ENCODE measurements at regions not wholly inside any gene's neighbourhood (a gene's known extent, or its start where the extent isn't known, plus 50 kb on each side); places are given as distances from the start of the nearest gene placed in this dataset.

- Histone ChIP-seq H3K36me3 (ENCODE audit: low read depth) (no peaks in the 10 kb centered on the region), H3K9me3 (no peaks in the 10 kb centered on the region), H3K4me3 (no peak overlapping the region), H3K4me1 (ENCODE audit: low read depth) (no peaks in the 10 kb centered on the region)
- no peak for DNase-seq
- intact Hi-C loops (cut with DNase I, micrococcal nuclease), result no loop called here
- TF ChIP-seq CTCF (IDR thresholded peaks at IDR 0.05), result no peak
- ATAC-seq, result no peak
Observed at GRCh38 chr5:6039111-6039510, 339.2 kb downstream of the MED10 start.

GRCh38 chr5:6036006-6036405, 342.3 kb downstream of the MED10 start:
- Histone ChIP-seq H3K36me3 (ENCODE audit: low read depth) (no peaks in the 10 kb centered on the region), H3K4me3 (no peak overlapping the region), H3K9me3 (no peaks in the 10 kb centered on the region), H3K4me1 (ENCODE audit: low read depth) (no peaks in the 10 kb centered on the region)
- TF ChIP-seq CTCF (IDR thresholded peaks at IDR 0.05), result no peak
- DNase-seq, result no peak
- intact Hi-C loops (cut with DNase I, micrococcal nuclease), result no loop called here
- ATAC-seq, result no peak

DNA sequence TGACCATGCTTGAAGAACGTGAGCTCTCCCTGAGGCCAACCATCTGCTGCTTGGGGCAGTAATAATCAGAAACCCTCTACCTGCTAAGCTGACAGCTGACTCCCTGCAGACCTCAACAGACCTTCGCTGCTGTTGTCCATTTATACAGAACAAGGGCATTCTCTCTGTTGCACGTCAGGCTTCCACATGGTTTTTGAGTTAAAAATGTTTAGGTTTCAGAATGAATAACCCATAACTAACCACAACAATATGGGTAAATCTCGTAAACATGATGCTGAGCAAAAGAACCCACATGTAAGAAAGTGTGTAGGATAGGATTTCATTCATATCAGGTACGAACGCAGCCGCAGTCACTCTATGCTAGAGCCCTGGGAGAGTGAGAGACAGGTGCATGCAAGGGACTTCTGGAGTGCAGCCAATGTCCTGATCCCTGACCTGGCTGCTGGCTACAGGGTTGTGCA, 348.5 kb downstream of the MED10 start:
- ATAC-seq (no peak), DNase-seq (no peak)
- no peak overlapping the region for H3K4me3 ChIP-seq
- no peaks in the 10 kb centered on the region for H3K9me3 ChIP-seq
- no peak for TF ChIP-seq CTCF (IDR thresholded peaks at IDR 0.05)
- H3K36me3 ChIP-seq (ENCODE audit: low read depth), result no peaks in the 10 kb centered on the region
- no peaks in the 10 kb centered on the region for H3K4me1 ChIP-seq (ENCODE audit: low read depth)
- intact Hi-C loops (cut with DNase I, micrococcal nuclease), result no loop called here

DNA sequence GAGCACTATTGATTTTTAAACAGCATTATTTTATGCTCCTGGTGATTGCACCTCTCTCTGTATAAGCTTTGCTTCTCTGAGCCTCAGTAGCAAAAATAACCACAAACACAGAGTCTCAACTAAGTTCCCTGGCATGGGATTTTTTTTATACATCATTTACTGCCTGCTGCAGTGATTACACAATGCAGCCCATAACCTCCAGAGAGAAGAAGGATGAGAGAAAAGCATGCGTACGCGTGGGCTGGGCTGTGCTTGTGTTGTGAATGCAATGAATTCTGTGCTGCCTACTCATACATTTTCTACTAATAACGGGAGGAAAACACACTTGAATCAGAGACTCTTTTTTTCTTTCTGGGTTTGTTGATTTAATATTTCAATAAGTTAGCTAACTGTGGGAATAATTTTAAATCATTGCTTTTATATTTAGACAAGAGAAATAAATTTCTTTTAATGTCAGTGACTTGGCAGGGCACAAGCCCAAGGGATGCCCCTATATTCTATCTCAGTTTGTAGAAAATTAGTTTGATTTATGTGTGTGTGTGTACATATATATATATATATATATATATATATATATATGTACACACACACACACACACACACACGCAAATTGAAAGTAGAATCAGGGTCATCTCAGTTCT, 351.5 kb downstream of the MED10 start:
- ATAC-seq, result no peak
- TF ChIP-seq CTCF (IDR thresholded peaks at IDR 0.05), result no peak
- DNase-seq, result no peak

DNA sequence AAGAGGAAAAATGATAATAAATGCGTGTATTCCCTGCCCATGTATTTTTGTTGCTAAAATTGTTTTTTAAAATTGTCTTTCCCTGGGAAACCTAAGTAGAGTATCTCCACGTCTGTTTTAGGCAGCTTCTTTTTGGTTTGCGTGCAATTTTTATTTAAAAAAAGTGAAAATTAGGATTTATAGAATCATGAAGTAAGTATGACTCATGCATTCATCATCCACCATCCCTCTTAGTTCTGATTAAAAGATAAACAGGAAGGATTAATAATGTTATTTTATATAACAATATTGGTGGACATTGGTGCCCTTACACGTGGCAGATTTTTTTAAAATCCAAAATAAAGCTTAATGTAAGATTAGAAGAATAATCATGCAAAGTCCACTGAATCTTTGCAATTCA, 358.7 kb downstream of the MED10 start:
- no peak for TF ChIP-seq CTCF (IDR thresholded peaks at IDR 0.05)
- intact Hi-C loops (cut with DNase I, micrococcal nuclease), result no loop called here
- Histone ChIP-seq H3K9me3 (no peaks in the 10 kb centered on the region), H3K4me3 (no peak overlapping the region), H3K4me1 (ENCODE audit: low read depth) (no peaks in the 10 kb centered on the region), H3K36me3 (ENCODE audit: low read depth) (no peaks in the 10 kb centered on the region)
- no peak for ATAC-seq
- DNase-seq, result no peak

More for the DNA sequence above, 351.5 kb downstream of the MED10 start:
- intact Hi-C loops (cut with DNase I, micrococcal nuclease), result no loop called here
- no peaks in the 10 kb centered on the region for H3K4me1 ChIP-seq (ENCODE audit: low read depth)
- H3K36me3 ChIP-seq (ENCODE audit: low read depth), result no peaks in the 10 kb centered on the region
- H3K4me3 ChIP-seq, result no peak overlapping the region
- no peaks in the 10 kb centered on the region for H3K9me3 ChIP-seq

GRCh38 chr5:6013506-6013905, 364.8 kb downstream of the MED10 start:
- DNase-seq (no peak), ATAC-seq (no peak)
- no peak for TF ChIP-seq CTCF (IDR thresholded peaks at IDR 0.05)
- Histone ChIP-seq H3K4me1 (ENCODE audit: low read depth) (no peaks in the 10 kb centered on the region), H3K4me3 (no peak overlapping the region), H3K36me3 (ENCODE audit: low read depth) (no peaks in the 10 kb centered on the region), H3K9me3 (no peaks in the 10 kb centered on the region)
- intact Hi-C loops (cut with DNase I, micrococcal nuclease), result no loop called here

Data from mucosa of descending colon (tissue), 3 donors.